ENCODE measurements at regions not wholly inside any gene's neighbourhood (a gene's known extent, or its start where the extent isn't known, plus 50 kb on each side); places are given as distances from the start of the nearest gene placed in this dataset.

DNA sequence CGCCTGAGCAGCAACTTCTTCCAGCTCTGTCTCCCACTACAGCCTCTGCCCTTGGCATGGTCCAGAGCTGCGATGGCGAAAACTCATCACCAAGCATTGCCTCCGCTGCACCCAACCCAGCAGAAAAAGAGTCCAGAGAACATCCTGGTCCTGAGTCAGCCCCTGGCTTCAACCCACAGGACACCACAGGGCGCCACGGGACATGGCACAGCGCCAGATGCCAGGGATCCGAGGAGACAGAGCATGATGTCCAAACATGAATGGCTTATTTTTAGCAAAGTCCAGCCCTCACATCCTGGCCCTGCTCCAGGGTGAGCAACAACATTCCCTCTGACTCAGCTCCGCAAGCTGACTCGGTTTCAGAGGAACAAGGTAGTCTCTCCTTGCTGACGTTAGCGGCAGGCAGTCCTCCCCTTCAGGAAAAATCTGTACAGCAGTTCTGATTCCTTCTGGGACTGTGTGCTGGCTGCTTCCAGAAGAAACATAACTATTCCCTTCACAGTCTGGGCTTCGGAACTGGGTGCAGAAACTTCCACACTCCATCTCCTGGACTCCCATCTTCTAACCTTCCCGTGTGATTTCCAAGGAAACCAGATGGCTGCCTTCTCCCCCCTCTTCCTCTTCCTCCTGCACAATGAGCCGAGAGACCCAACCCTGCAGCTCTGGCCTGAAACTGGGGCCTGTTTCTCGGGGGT, 131.3 kb downstream of the TOMM20 start (continued):
- TF ChIP-seq, protein P1, sequence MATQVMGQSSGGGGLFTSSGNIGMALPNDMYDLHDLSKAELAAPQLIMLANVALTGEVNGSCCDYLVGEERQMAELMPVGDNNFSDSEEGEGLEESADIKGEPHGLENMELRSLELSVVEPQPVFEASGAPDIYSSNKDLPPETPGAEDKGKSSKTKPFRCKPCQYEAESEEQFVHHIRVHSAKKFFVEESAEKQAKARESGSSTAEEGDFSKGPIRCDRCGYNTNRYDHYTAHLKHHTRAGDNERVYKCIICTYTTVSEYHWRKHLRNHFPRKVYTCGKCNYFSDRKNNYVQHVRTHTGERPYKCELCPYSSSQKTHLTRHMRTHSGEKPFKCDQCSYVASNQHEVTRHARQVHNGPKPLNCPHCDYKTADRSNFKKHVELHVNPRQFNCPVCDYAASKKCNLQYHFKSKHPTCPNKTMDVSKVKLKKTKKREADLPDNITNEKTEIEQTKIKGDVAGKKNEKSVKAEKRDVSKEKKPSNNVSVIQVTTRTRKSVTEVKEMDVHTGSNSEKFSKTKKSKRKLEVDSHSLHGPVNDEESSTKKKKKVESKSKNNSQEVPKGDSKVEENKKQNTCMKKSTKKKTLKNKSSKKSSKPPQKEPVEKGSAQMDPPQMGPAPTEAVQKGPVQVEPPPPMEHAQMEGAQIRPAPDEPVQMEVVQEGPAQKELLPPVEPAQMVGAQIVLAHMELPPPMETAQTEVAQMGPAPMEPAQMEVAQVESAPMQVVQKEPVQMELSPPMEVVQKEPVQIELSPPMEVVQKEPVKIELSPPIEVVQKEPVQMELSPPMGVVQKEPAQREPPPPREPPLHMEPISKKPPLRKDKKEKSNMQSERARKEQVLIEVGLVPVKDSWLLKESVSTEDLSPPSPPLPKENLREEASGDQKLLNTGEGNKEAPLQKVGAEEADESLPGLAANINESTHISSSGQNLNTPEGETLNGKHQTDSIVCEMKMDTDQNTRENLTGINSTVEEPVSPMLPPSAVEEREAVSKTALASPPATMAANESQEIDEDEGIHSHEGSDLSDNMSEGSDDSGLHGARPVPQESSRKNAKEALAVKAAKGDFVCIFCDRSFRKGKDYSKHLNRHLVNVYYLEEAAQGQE (tag by site-specific recombination; IDR thresholded peaks at IDR 0.05), result no peak
- TF ChIP-seq ZNF549 (tag by site-specific recombination; IDR thresholded peaks at IDR 0.05), result no peak
- no peak for TF ChIP-seq PRDM6 (tag by site-specific recombination; IDR thresholded peaks at IDR 0.05)
- no peak for TF ChIP-seq ZNF354C (tag by site-specific recombination; IDR thresholded peaks at IDR 0.05; ENCODE audit: borderline replicate concordance, low read depth)
- TF ChIP-seq GFI1B (tag by site-specific recombination; IDR thresholded peaks at IDR 0.05), result peak; percentile 72; the same call in 1 of the 2 replicates
- TF ChIP-seq, protein P2, sequence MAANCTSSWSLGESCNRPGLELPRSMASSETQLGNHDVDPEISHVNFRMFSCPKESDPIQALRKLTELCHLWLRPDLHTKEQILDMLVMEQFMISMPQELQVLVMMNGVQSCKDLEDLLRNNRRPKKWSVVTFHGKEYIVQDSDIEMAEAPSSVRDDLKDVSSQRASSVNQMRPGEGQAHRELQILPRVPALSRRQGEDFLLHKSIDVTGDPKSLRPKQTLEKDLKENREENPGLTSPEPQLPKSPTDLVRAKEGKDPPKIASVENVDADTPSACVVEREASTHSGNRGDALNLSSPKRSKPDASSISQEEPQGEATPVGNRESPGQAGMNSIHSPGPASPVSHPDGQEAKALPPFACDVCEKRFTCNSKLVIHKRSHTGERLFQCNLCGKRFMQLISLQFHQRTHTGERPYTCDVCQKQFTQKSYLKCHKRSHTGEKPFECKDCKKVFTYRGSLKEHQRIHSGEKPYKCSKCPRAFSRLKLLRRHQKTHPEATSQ (tag by site-specific recombination; IDR thresholded peaks at IDR 0.05), result no peak
- TF ChIP-seq ZNF266 (tag by site-specific recombination; IDR thresholded peaks at IDR 0.05; ENCODE audit: low read depth), result no peak
- peak; percentile 37; the same call in 1 of the 2 replicates for TF ChIP-seq SP2 (tag by site-specific recombination; IDR thresholded peaks at IDR 0.05)
- TF ChIP-seq SCRT1 (tag by site-specific recombination; IDR thresholded peaks at IDR 0.05; ENCODE audit: borderline replicate concordance), result no peak
- TF ChIP-seq, protein P3, sequence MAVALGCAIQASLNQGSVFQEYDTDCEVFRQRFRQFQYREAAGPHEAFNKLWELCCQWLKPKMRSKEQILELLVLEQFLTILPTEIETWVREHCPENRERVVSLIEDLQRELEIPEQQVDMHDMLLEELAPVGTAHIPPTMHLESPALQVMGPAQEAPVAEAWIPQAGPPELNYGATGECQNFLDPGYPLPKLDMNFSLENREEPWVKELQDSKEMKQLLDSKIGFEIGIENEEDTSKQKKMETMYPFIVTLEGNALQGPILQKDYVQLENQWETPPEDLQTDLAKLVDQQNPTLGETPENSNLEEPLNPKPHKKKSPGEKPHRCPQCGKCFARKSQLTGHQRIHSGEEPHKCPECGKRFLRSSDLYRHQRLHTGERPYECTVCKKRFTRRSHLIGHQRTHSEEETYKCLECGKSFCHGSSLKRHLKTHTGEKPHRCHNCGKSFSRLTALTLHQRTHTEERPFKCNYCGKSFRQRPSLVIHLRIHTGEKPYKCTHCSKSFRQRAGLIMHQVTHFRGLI (tag by site-specific recombination; IDR thresholded peaks at IDR 0.05), result peak; percentile 67; the same call in 1 of the 2 replicates
- TF ChIP-seq ZBTB21 (tag by site-specific recombination; IDR thresholded peaks at IDR 0.05), result peak; percentile 90
- 0 out of 2 replicates have a peak, but pooled peaks have one; percentile 58 for TF ChIP-seq KLF10 (tag by site-specific recombination; IDR thresholded peaks at IDR 0.05)
- no peak for TF ChIP-seq ZNF341 (tag by site-specific recombination; IDR thresholded peaks at IDR 0.05; ENCODE audit: low read depth)
- no peak for TF ChIP-seq ZNF473 (tag by site-specific recombination; IDR thresholded peaks at IDR 0.05)
- TF ChIP-seq TSHZ1 (tag by site-specific recombination; IDR thresholded peaks at IDR 0.05; ENCODE audit: borderline replicate concordance), result 0 out of 2 replicates have a peak, but pooled peaks have one; percentile 57
- no peak for TF ChIP-seq ZNF169 (tag by site-specific recombination; IDR thresholded peaks at IDR 0.05)
- TF ChIP-seq ZNF654 (tag by site-specific recombination; IDR thresholded peaks at IDR 0.05; ENCODE audit: low read depth), result no peak
- TF ChIP-seq, protein P4, sequence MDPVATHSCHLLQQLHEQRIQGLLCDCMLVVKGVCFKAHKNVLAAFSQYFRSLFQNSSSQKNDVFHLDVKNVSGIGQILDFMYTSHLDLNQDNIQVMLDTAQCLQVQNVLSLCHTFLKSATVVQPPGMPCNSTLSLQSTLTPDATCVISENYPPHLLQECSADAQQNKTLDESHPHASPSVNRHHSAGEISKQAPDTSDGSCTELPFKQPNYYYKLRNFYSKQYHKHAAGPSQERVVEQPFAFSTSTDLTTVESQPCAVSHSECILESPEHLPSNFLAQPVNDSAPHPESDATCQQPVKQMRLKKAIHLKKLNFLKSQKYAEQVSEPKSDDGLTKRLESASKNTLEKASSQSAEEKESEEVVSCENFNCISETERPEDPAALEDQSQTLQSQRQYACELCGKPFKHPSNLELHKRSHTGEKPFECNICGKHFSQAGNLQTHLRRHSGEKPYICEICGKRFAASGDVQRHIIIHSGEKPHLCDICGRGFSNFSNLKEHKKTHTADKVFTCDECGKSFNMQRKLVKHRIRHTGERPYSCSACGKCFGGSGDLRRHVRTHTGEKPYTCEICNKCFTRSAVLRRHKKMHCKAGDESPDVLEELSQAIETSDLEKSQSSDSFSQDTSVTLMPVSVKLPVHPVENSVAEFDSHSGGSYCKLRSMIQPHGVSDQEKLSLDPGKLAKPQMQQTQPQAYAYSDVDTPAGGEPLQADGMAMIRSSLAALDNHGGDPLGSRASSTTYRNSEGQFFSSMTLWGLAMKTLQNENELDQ (tag by site-specific recombination; IDR thresholded peaks at IDR 0.05; ENCODE audit: low read depth), result no peak
- peak; percentile 49; the same call in 1 of the 2 replicates for TF ChIP-seq ZBTB20 (tag by site-specific recombination; IDR thresholded peaks at IDR 0.05)
- no peak for TF ChIP-seq ZNF223 (tag by site-specific recombination; IDR thresholded peaks at IDR 0.05)
- TF ChIP-seq ZNF133 (tag by site-specific recombination; IDR thresholded peaks at IDR 0.05), result no peak

Measured in HEK293 (cell line).